Nephron (organoid): ENCODE measurements at regions not wholly inside any gene's neighbourhood (a gene's known extent, or its start where the extent isn't known, plus 50 kb on each side); places are given as distances from the start of the nearest gene placed in this dataset.

Experiments
- H3K27ac Mint-ChIP-seq, 3 experiments: 2 replicates each; pipeline ENCODE4 v1.8.0; 2020; ENCODE audit warnings: mixed read lengths in 3 of 3, mild to moderate bottlenecking in 2 of 3, moderate library complexity in 1 of 3
- H3K27me3 Mint-ChIP-seq: 2 replicates; pipeline ENCODE4 v1.8.0; 2021; ENCODE audit warnings: low read depth, mild to moderate bottlenecking, moderate library complexity, mixed read lengths
- H3K36me3 Mint-ChIP-seq: 2 replicates; pipeline ENCODE4 v1.8.0; 2020; ENCODE audit warnings: low read depth, mixed read lengths
- H3K4me1 Mint-ChIP-seq: 2 replicates; pipeline ENCODE4 v1.8.0; 2020; ENCODE audit warnings: mixed read lengths
- H3K4me3 Mint-ChIP-seq, 3 experiments: 2 replicates each; pipeline ENCODE4 v1.8.0; 2020; ENCODE audit warnings: mild to moderate bottlenecking in 3 of 3, mixed read lengths in 3 of 3, moderate library complexity in 2 of 3
- H3K9me3 Mint-ChIP-seq: 2 replicates; pipeline ENCODE4 v1.8.0; 2020; ENCODE audit warnings: mixed read lengths
- CTCF ChIP-seq, 3 experiments: fragments of 200-600 bp; sonication (generic); IDR thresholded peaks; one replicate each; pipeline ENCODE4 v1.5.0; 2021; ENCODE audit warnings: antibody characterized with exemption in 3 of 3; ENCODE audit not compliant: unreplicated experiment in 3 of 3

- no peaks in the 10 kb centered on the region for H3K36me3 Mint-ChIP-seq
- peaks cover 3% of the 10 kb centered on the region for H3K27me3 Mint-ChIP-seq
- no peaks in the 10 kb centered on the region for H3K9me3 Mint-ChIP-seq
- no peak overlapping the region for H3K27ac Mint-ChIP-seq
- TF ChIP-seq CTCF (IDR thresholded peaks at IDR 0.05; ENCODE audit: unreplicated experiment in 3 of 3) = no peak
- H3K4me3 Mint-ChIP-seq = no peak overlapping the region
- no peaks in the 10 kb centered on the region for H3K4me1 Mint-ChIP-seq
Measured at GRCh38 chr9:90508940-90509339, 133.7 kb downstream of the DIRAS2 start.

GRCh38 chr9:90511711-90512110, 130.9 kb downstream of the DIRAS2 start:
- TF ChIP-seq CTCF (IDR thresholded peaks at IDR 0.05; ENCODE audit: unreplicated experiment in 3 of 3) = no peak
- Mint-ChIP-seq H3K9me3 (no peaks in the 10 kb centered on the region), H3K36me3 (no peaks in the 10 kb centered on the region), H3K27me3 (peaks cover 3% of the 10 kb centered on the region), H3K4me3 (no peak overlapping the region), H3K27ac (no peak overlapping the region), H3K4me1 (no peaks in the 10 kb centered on the region)

GRCh38 chr9:90514877-90515276, 127.7 kb downstream of the DIRAS2 start:
- no peak for TF ChIP-seq CTCF (IDR thresholded peaks at IDR 0.05; ENCODE audit: unreplicated experiment in 3 of 3)
- H3K36me3 Mint-ChIP-seq = no peaks in the 10 kb centered on the region
- H3K9me3 Mint-ChIP-seq = no peaks in the 10 kb centered on the region
- H3K27me3 Mint-ChIP-seq = peaks cover 7% of the 10 kb centered on the region
- H3K4me1 Mint-ChIP-seq = no peaks in the 10 kb centered on the region
- H3K27ac Mint-ChIP-seq = no peak overlapping the region
- no peak overlapping the region for H3K4me3 Mint-ChIP-seq

- H3K27ac Mint-ChIP-seq = no peak overlapping the region
- no peak overlapping the region for H3K4me3 Mint-ChIP-seq
- H3K9me3 Mint-ChIP-seq = no peaks in the 10 kb centered on the region
- no peaks in the 10 kb centered on the region for H3K4me1 Mint-ChIP-seq
- TF ChIP-seq CTCF (IDR thresholded peaks at IDR 0.05; ENCODE audit: unreplicated experiment in 3 of 3) = no peak
- no peaks in the 10 kb centered on the region for H3K36me3 Mint-ChIP-seq
- H3K27me3 Mint-ChIP-seq = peaks cover 7% of the 10 kb centered on the region
Measured at GRCh38 chr9:90515510-90515909, 127.1 kb downstream of the DIRAS2 start.

- H3K27me3 Mint-ChIP-seq = peaks cover 7% of the 10 kb centered on the region
- H3K4me3 Mint-ChIP-seq = no peak overlapping the region
- no peak for TF ChIP-seq CTCF (IDR thresholded peaks at IDR 0.05; ENCODE audit: unreplicated experiment in 3 of 3)
- H3K9me3 Mint-ChIP-seq = no peaks in the 10 kb centered on the region
- H3K36me3 Mint-ChIP-seq = no peaks in the 10 kb centered on the region
- H3K4me1 Mint-ChIP-seq = peaks cover 7% of the 10 kb centered on the region
- no peak overlapping the region for H3K27ac Mint-ChIP-seq
Measured at GRCh38 chr9:90517103-90517502, 125.5 kb downstream of the DIRAS2 start.

- no peaks in the 10 kb centered on the region for H3K36me3 Mint-ChIP-seq
- TF ChIP-seq CTCF (IDR thresholded peaks at IDR 0.05; ENCODE audit: unreplicated experiment in 3 of 3) = no peak
- H3K27ac Mint-ChIP-seq = peak overlapping the region in 1 of 3 experiments; percentile 15
- H3K4me1 Mint-ChIP-seq = peaks cover 14% of the 10 kb centered on the region
- no peak overlapping the region for H3K4me3 Mint-ChIP-seq
- no peaks in the 10 kb centered on the region for H3K9me3 Mint-ChIP-seq
- H3K27me3 Mint-ChIP-seq = peaks cover 7% of the 10 kb centered on the region
Measured at GRCh38 chr9:90521811-90522570, 120.6 kb downstream of the DIRAS2 start.
